Panc1 (cell line): ENCODE measurements at regions not wholly inside any gene's neighbourhood (a gene's known extent, or its start where the extent isn't known, plus 50 kb on each side); places are given as distances from the start of the nearest gene placed in this dataset.

Source experiments
- ATAC-seq: fragments of 200-7000 bp; cut with Tn5 transposase; 2 replicates; pipeline ENCODE4 v1.9.1; 2020; ENCODE audit warnings: mild to moderate bottlenecking, moderate library complexity
- BruUV-seq: library from RNA; stranded (reverse); fragments of 400-500 nt; replicated peaks from 2 replicates; lab custom pipeline; 2021; lab: Mats Ljungman, UMichigan
- CTCF ChIA-PET: fragments of 300-600 bp; sonication (Branson Sonifier 250); formaldehyde crosslinking; loops from one replicate; lab custom pipeline; 2022; ENCODE audit warnings: antibody characterized with exemption; lab: Charles Lee
- POLR2A ChIA-PET: fragments of 300-600 bp; sonication (Branson Sonifier 250); formaldehyde crosslinking; loops from one replicate; lab custom pipeline; 2022; ENCODE audit warnings: antibody characterized with exemption; lab: Charles Lee
- DNase-seq: peaks from one replicate; pipeline ENCODE4 v3.0.0-alpha.2; 2010; ENCODE audit warnings: low read depth, low spot score
- H3K27ac ChIP-seq: 2 replicates; pipeline ENCODE4 v1.5.1; 2011; ENCODE audit warnings: mild to moderate bottlenecking, low read length, inconsistent platforms
- H3K27me3 ChIP-seq: fragments of 200-500 bp; sonication (Bioruptor generic); 2 replicates; pipeline ENCODE4 v1.6.0; 2014; ENCODE audit warnings: low read length, inconsistent platforms; ENCODE audit not compliant: control insufficient read depth, insufficient read depth
- H3K36me3 ChIP-seq: fragments of 200-500 bp; sonication (Bioruptor generic); 2 replicates; pipeline ENCODE4 v1.5.1; 2014; ENCODE audit warnings: inconsistent platforms, mild to moderate bottlenecking, low read length, moderate library complexity; ENCODE audit not compliant: control insufficient read depth, insufficient read depth
- H3K4me1 ChIP-seq: 2 replicates; pipeline ENCODE4 v1.5.1; 2011; ENCODE audit warnings: inconsistent platforms, mild to moderate bottlenecking, low read length, moderate library complexity; ENCODE audit not compliant: control insufficient read depth, insufficient read depth
- H3K4me3 ChIP-seq, 2 experiments: 2 replicates each; pipeline ENCODE4 v1.5.1; 2011 to 2012; ENCODE audit warnings: low read depth in 2 of 2, low read length in 2 of 2, mild to moderate bottlenecking in 2 of 2, inconsistent platforms in 1 of 2, moderate library complexity in 1 of 2
- H3K9me3 ChIP-seq: fragments of 200-500 bp; sonication (Bioruptor generic); 2 replicates; pipeline ENCODE4 v1.5.1; 2014; ENCODE audit warnings: low read depth, mild to moderate bottlenecking, inconsistent platforms, low read length, moderate library complexity; ENCODE audit not compliant: control insufficient read depth, insufficient read depth
- CTCF ChIP-seq: fragments of 450-650 bp; IDR thresholded peaks from 2 replicates; pipeline ENCODE4 v1.5.1; 2017; ENCODE audit warnings: mild to moderate bottlenecking
- POLR2AphosphoS5 ChIP-seq: IDR thresholded peaks from 2 replicates; pipeline ENCODE4 v1.6.1; 2012; ENCODE audit warnings: mild to moderate bottlenecking, low read depth, low read length, moderate library complexity
- REST ChIP-seq, 2 experiments: IDR thresholded peaks; 2 replicates each; pipeline ENCODE4 v1.6.1; 2011 to 2012; ENCODE audit warnings: low read depth in 2 of 2, control low read depth in 1 of 2, low read length in 1 of 2, mild to moderate bottlenecking in 1 of 2, moderate library complexity in 1 of 2; ENCODE audit not compliant: insufficient read depth in 1 of 2
- SIN3A ChIP-seq: IDR thresholded peaks from 2 replicates; pipeline ENCODE4 v1.6.1; 2012; ENCODE audit warnings: low read depth, mild to moderate bottlenecking, low read length, moderate library complexity, borderline replicate concordance; ENCODE audit not compliant: insufficient read depth
- TCF7L2 ChIP-seq: IDR thresholded peaks from 2 replicates; pipeline ENCODE4 v1.6.1; 2011; ENCODE audit warnings: mild to moderate bottlenecking, low read depth, low read length, inconsistent platforms
- in situ Hi-C: cut with HindIII; loops from 2 replicates; pipeline ENCODE4 v1.10.0; 2016; ENCODE audit warnings: low sequenced_read_pairs, low pct_unique_long_range_greater_than_20kb
- intact Hi-C: fragments of 100-400 bp; cut with micrococcal nuclease; formaldehyde crosslinking; loops from one replicate; pipeline ENCODE4 v1.10.0; 2022; ENCODE audit not compliant: unreplicated experiment

GRCh38 chr4:126752702-126753101 lies 880.1 kb upstream of the INTU start:
- POLR2A ChIA-PET: no interaction called here
- no peaks in the 10 kb centered on the region for H3K4me1 ChIP-seq
- H3K27ac ChIP-seq: no peak overlapping the region
- no peak overlapping the region for H3K4me3 ChIP-seq
- in situ Hi-C loops: no loop called here
- DNase-seq (no peak), ATAC-seq (no peak)
- CTCF ChIA-PET: no interaction called here
- TF ChIP-seq POLR2AphosphoS5 (no peak), TCF7L2 (no peak), REST (IDR thresholded peaks at IDR 0.05; ENCODE audit: insufficient read depth in 1 of 2, low read depth in 2 of 2, low read length in 1 of 2) (no peak), CTCF (no peak), SIN3A (no peak)
- intact Hi-C loops: no loop called here
- no peaks in the 10 kb centered on the region for H3K27me3 ChIP-seq
- no peaks in the 10 kb centered on the region for H3K36me3 ChIP-seq
- no TSS peak for BruUV-seq
- no peaks in the 10 kb centered on the region for H3K9me3 ChIP-seq

GRCh38 chr4:126753592-126753991 lies 879.2 kb upstream of the INTU start:
- no TSS peak for BruUV-seq
- Histone ChIP-seq H3K4me3 (no peak overlapping the region), H3K9me3 (no peaks in the 10 kb centered on the region), H3K36me3 (no peaks in the 10 kb centered on the region), H3K4me1 (no peaks in the 10 kb centered on the region), H3K27ac (no peak overlapping the region), H3K27me3 (no peaks in the 10 kb centered on the region)
- ChIA-PET CTCF (no interaction called here), POLR2A (no interaction called here)
- intact Hi-C loops: no loop called here
- in situ Hi-C loops: no loop called here
- ATAC-seq (no peak), DNase-seq (no peak)
- no peak for TF ChIP-seq POLR2AphosphoS5
- TF ChIP-seq REST (IDR thresholded peaks at IDR 0.05; ENCODE audit: insufficient read depth in 1 of 2, low read depth in 2 of 2, low read length in 1 of 2): no peak
- no peak for TF ChIP-seq TCF7L2
- no peak for TF ChIP-seq CTCF
- TF ChIP-seq SIN3A: no peak
